DND-41 (cell line): ENCODE measurements at regions not wholly inside any gene's neighbourhood (a gene's known extent, or its start where the extent isn't known, plus 50 kb on each side); places are given as distances from the start of the nearest gene placed in this dataset.
"Not testable (repeated sequence)": the region's sequence is repeated elsewhere in the genome, so short reads cannot be mapped to it uniquely, and the experiment has no call there.

ENCODE experiments used
- ATAC-seq: fragments of 200-7000 bp; cut with Tn5 transposase; 3 replicates; pipeline ENCODE4 v1.9.1; 2021; ENCODE audit warnings: low read depth; ENCODE audit not compliant: insufficient read depth
- DNase-seq: peaks from one replicate; pipeline ENCODE4 v3.0.0-alpha.2; 2020
- H2AFZ ChIP-seq: 2 replicates; pipeline ENCODE4 v1.6.0; 2012; ENCODE audit warnings: low read depth, low read length
- H3K27ac ChIP-seq: 2 replicates; pipeline ENCODE4 v1.5.1; 2012; ENCODE audit warnings: low read length, inconsistent platforms
- H3K27me3 ChIP-seq: fragments of 200-600 bp; sonication (generic); 2 replicates; pipeline ENCODE4 v1.6.0; 2012; ENCODE audit warnings: low read length, mild to moderate bottlenecking, inconsistent platforms; ENCODE audit not compliant: insufficient read depth, poor library complexity
- H3K36me3 ChIP-seq: 2 replicates; pipeline ENCODE4 v1.5.1; 2012; ENCODE audit warnings: low read length, inconsistent platforms; ENCODE audit not compliant: insufficient read depth
- H3K4me1 ChIP-seq: 2 replicates; pipeline ENCODE4 v1.5.1; 2012; ENCODE audit warnings: mild to moderate bottlenecking, low read length; ENCODE audit not compliant: insufficient read depth
- H3K4me2 ChIP-seq: 2 replicates; pipeline ENCODE4 v1.6.0; 2012; ENCODE audit warnings: mild to moderate bottlenecking, moderate library complexity, low read length, inconsistent platforms; ENCODE audit not compliant: insufficient read depth
- H3K4me3 ChIP-seq, 2 experiments: fragments of 200-600 bp in 1 of 2; shearing (Covaris generic) in 1 of 2; 2 replicates each; pipeline ENCODE4 v1.5.1; 2012 to 2016; ENCODE audit warnings: inconsistent platforms in 2 of 2, low read length in 2 of 2, mild to moderate bottlenecking in 2 of 2, low read depth in 1 of 2, moderate library complexity in 1 of 2
- H3K79me2 ChIP-seq: 2 replicates; pipeline ENCODE4 v1.6.0; 2012; ENCODE audit warnings: low read length, inconsistent platforms; ENCODE audit not compliant: insufficient read depth
- H3K9ac ChIP-seq: 2 replicates; pipeline ENCODE4 v1.6.0; 2012; ENCODE audit warnings: low read depth, mild to moderate bottlenecking, inconsistent platforms, low read length, moderate library complexity
- H3K9me3 ChIP-seq: 2 replicates; pipeline ENCODE4 v1.5.1; 2012; ENCODE audit warnings: low read length, moderate library complexity, mild to moderate bottlenecking, inconsistent platforms; ENCODE audit not compliant: insufficient read depth, severe bottlenecking
- H4K20me1 ChIP-seq: 2 replicates; pipeline ENCODE4 v1.6.0; 2012; ENCODE audit warnings: low read length; ENCODE audit not compliant: insufficient read depth
- EZH2 ChIP-seq: IDR thresholded peaks from 3 replicates; pipeline ENCODE4 v1.6.1; 2012; ENCODE audit warnings: borderline replicate concordance, low read depth, mild to moderate bottlenecking, moderate library complexity, low read length, inconsistent platforms; ENCODE audit not compliant: severe bottlenecking
- TF ChIP-seq, protein P1 (sequence below): IDR thresholded peaks from 2 replicates; pipeline ENCODE4 v1.5.1; 2012; ENCODE audit warnings: borderline replicate concordance, low read length, moderate library complexity, mild to moderate bottlenecking; ENCODE audit not compliant: poor library complexity, severe bottlenecking; ENCODE audit errors: extremely low read depth

DNA sequence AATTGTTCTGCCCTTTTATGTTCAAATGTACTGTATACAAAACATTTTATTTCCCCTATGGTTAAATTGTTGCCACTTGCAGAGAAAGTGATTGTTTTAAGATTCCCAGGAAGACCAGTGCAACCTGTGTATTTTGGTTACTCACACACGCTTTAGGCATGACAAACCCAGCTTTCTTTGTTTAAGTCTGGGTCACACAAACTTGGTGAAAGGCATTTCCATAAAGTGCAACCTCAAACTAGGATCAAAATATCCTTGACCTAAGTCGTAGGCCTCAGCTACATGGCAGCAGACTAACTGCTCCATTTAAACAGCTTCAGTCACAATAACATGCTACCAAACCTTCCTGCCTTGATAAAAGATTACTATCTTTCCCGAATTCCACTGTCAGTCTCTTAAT is 639.0 kb upstream of the PRR20A start:
- Histone ChIP-seq H3K4me3 (no peak overlapping the region), H3K27ac (no peak overlapping the region), H3K9ac (no peak overlapping the region), H3K4me1 (no peaks in the 10 kb centered on the region), H4K20me1 (no peaks in the 10 kb centered on the region), H3K9me3 (no peaks in the 10 kb centered on the region), H3K27me3 (no peaks in the 10 kb centered on the region), H2AFZ (no peak overlapping the region), H3K36me3 (no peaks in the 10 kb centered on the region), H3K4me2 (no peak overlapping the region), H3K79me2 (no peaks in the 10 kb centered on the region)
- ATAC-seq (no peak), DNase-seq (no peak)
- TF ChIP-seq, protein P1, sequence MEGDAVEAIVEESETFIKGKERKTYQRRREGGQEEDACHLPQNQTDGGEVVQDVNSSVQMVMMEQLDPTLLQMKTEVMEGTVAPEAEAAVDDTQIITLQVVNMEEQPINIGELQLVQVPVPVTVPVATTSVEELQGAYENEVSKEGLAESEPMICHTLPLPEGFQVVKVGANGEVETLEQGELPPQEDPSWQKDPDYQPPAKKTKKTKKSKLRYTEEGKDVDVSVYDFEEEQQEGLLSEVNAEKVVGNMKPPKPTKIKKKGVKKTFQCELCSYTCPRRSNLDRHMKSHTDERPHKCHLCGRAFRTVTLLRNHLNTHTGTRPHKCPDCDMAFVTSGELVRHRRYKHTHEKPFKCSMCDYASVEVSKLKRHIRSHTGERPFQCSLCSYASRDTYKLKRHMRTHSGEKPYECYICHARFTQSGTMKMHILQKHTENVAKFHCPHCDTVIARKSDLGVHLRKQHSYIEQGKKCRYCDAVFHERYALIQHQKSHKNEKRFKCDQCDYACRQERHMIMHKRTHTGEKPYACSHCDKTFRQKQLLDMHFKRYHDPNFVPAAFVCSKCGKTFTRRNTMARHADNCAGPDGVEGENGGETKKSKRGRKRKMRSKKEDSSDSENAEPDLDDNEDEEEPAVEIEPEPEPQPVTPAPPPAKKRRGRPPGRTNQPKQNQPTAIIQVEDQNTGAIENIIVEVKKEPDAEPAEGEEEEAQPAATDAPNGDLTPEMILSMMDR, result no peak
- no peak for TF ChIP-seq EZH2

DNA sequence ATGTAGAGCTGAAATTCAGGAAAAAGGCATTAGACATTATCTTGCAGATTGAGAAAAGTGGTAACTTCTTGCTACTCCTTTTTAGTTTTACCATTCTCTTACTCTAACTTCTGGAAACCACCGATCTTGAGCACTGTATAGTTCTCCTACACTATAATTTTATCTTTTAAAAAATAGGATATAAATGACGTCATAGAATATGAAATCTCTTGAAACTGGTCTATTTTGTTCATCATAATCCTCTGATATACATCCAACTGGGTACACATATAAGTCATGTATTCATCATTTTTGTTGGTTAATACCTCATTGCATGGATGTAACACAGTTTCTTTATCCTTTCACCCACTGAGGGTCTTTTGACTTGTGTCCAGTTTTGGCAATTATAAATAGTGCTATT is 629.9 kb upstream of the PRR20A start:
- Histone ChIP-seq H3K4me1 (no peaks in the 10 kb centered on the region), H3K9ac (no peak overlapping the region), H3K4me3 (no peak overlapping the region), H3K27me3 (no peaks in the 10 kb centered on the region), H4K20me1 (no peaks in the 10 kb centered on the region), H3K9me3 (no peaks in the 10 kb centered on the region), H3K4me2 (no peak overlapping the region), H3K27ac (no peak overlapping the region), H3K36me3 (no peaks in the 10 kb centered on the region), H2AFZ (no peak overlapping the region), H3K79me2 (no peaks in the 10 kb centered on the region)
- DNase-seq (no peak), ATAC-seq (no peak)
- no peak for TF ChIP-seq EZH2
- TF ChIP-seq, protein P1, result no peak

DNA sequence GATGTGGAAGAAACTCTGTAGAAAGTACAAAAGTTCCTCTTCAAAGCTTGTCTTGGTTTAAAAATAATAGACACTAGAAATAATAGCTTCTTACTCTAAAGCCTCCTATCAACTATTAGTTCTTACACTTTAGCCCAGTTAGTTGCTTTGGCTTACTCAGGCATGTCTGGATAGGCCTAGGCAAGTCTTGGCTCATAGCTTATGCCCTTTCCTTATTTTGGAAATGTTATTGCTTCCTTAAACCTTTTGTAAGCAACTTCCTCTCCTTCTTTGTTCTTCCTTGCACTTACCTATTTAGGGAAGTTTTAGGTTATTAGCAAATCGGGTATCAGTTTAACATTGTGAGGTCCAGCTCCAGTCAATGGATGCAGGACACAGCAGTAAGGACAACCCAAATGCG is 628.4 kb upstream of the PRR20A start:
- not testable (repeated sequence) for H3K27ac ChIP-seq, H3K79me2 ChIP-seq, H3K9ac ChIP-seq, H3K9me3 ChIP-seq, DNase-seq, H2AFZ ChIP-seq, H3K4me2 ChIP-seq, H3K27me3 ChIP-seq, ATAC-seq, H4K20me1 ChIP-seq, H3K4me1 ChIP-seq, H3K36me3 ChIP-seq, H3K4me3 ChIP-seq

DNA sequence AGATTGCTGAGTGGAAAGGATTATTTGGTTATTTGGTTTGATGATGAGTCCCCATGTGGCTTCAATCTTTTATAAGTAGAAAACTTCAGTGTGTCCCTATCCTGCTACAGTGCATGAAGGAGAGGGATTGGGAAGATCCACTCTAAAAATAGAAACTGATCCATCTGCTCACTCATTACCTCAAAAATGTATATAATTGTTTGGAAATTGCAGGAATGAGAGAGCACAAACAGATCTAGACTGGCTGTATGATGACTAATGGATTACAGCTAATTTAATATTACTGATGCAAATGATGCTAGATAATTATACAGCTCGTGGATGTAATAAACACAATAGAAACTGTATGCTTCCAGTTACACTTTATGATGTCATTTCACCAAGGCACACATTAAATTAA is 625.3 kb upstream of the PRR20A start:
- H3K27ac ChIP-seq, result no peak overlapping the region

More for the DNA sequence above, 625.3 kb upstream of the PRR20A start:
- Histone ChIP-seq H3K9ac (no peak overlapping the region), H3K36me3 (no peaks in the 10 kb centered on the region), H3K27me3 (no peaks in the 10 kb centered on the region), H3K79me2 (no peaks in the 10 kb centered on the region), H2AFZ (no peak overlapping the region), H4K20me1 (no peaks in the 10 kb centered on the region), H3K4me1 (no peaks in the 10 kb centered on the region), H3K9me3 (no peaks in the 10 kb centered on the region), H3K4me2 (no peak overlapping the region), H3K4me3 (no peak overlapping the region)
- DNase-seq (no peak), ATAC-seq (no peak)
- no peak for TF ChIP-seq EZH2
- TF ChIP-seq, protein P1, result no peak
